ENCODE measurements at regions not wholly inside any gene's neighbourhood (a gene's known extent, or its start where the extent isn't known, plus 50 kb on each side); places are given as distances from the start of the nearest gene placed in this dataset.
"Not testable (repeated sequence)": the region's sequence is repeated elsewhere in the genome, so short reads cannot be mapped to it uniquely, and the experiment has no call there.

DNA sequence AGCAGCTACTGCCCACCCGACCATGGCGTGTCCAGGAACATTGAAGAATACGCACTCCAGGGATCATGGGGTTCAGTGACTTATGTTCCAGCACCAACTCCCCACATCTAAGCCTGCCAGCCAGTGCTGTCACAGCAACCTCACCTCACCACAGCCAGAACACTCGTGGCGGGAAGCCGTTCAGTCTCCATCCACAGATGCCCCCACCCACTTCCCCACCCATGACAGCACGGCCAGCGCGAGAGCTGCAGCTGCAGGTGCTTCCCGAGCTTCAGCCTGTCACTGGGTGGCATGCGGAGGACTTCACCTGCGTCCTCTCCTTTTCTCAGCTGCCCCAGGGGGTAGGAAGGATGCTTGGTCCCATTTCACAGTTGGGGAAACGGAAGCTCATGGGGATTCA, 50.3 kb downstream of the RBFOX3 start:
- no peak for DNase-seq
- Mint-ChIP-seq H3K27me3 (peaks cover 17% of the 10 kb centered on the region), H3K36me3 (no peaks in the 10 kb centered on the region), H3K27ac (no peak overlapping the region), H3K9me3 (peaks cover 1% of the 10 kb centered on the region), H3K4me3 (no peak overlapping the region), H3K4me1 (peaks cover 3% of the 10 kb centered on the region)
- CTCF ChIA-PET: no interaction called here

DNA sequence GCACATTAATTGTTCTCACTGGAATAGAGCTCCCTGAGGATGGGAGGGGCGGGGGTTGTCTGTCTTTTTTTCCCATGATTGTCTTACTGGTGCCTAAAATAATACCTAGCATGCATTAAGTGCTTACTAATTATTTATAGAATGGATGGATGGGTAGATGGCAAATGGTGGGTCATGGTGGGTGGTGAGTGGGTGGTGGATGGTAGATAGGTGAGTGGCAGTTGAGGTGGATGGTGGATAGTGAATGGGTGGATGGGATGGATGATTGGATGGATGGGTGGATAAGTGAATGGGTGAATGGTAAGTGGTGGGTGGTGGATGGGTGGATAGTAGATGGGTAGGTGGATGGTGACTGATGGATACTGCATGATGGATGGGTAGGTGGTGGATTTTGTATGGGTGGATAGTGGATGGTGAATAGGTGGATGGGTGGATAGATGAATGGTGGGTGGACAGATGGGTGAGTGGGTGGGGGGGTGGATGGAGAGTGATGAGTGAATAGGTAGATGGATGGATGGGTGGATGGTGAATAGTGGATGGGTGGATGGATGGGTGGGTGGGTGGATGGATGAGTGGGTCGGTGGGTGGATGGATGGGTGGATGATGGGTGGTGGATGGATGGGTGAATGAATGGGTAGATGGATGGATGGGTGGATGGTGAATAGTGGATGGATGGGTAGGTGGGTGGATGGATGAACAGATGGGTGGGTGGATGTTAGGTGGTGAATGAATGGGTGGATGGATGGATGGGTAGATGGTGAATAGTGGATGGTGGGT, 51.6 kb downstream of the RBFOX3 start:
- Mint-ChIP-seq H3K27me3 (peaks cover 14% of the 10 kb centered on the region), H3K4me3 (no peak overlapping the region), H3K27ac (no peak overlapping the region), H3K36me3 (no peaks in the 10 kb centered on the region), H3K9me3 (peaks cover 3% of the 10 kb centered on the region), H3K4me1 (peaks cover 3% of the 10 kb centered on the region)
- DNase-seq: no peak
- CTCF ChIA-PET: no interaction called here

DNA sequence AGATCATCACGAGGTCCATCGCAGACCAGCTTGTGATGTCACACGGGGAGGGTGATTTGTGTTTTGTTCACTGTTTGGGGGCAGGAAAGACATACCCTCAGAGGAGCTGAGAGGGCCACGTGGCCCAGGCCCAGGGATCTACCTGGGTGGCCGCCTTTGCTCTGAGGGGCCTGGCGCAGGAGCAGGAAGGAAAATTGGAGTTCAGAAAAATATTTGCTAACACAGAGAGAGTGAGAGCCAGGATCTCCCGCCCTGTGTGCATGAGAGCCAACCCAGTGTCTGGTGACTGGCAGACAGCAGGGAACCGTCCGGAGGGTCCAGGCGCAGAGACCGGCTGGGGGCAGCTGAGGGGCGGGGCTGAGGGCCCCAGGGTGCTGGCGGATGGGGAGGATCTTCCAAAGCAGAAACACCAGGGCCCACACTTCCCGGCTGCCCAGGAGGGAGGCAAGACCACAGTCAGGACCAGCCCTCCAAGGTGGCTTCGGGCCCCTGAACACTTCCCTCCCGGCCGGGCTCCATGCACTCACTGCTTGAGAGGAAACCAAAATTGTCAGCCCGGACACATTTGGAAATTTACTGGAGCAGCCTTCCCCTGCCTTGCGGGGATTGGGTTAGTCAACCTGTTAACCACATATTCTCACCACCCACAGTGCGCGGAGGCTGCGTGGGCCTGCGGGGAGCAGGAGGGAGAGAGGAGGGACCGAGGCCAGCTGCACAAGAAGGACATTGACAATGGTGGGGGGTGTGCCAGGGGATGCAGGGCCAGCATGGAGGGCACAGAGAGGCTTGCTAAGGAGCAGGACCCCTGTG, 52.6 kb downstream of the RBFOX3 start:
- H3K27ac Mint-ChIP-seq: no peak overlapping the region
- DNase-seq: no peak
- H3K4me3 Mint-ChIP-seq: no peak overlapping the region

DNA sequence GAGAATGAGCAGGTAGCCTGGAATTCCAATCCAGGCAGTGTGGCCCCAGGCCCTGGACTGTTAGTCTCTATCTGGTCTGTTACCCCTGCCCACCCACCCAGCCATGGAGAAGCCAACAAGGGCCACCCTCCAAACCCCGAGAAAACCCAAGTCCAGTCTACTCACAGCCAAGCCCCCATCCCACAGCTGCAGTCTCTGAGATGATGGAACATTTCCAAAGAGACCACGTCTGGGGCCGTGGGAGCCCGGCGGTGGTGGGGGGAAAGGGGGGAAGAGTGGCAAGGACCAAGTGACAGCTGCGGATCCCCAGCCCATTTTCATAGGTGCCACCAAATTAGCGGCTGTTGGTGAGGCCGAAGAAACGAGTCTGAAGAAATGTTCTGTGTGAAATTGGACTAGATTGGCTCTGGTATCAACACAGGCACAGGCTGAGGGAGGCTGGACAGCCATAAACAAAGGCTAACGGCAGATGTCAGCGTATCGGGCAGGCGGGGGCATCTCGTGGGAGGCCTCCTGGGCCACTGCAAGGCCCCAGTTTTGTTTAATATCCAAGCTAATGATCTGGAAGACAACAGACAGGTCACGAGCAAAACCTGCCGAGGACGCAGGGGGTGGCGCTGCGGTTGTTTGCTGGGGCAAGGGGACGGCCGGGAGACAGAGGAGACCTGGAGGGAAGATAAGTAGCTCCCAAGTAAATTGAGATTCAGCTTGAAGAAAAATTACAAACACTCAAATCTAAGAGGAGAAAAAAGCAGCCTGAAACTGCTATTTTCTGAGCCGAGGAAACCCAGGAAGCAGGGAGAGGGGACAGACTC, 53.4 kb downstream of the RBFOX3 start:
- no peak overlapping the region for H3K27ac Mint-ChIP-seq
- H3K36me3 Mint-ChIP-seq: no peaks in the 10 kb centered on the region
- H3K27me3 Mint-ChIP-seq: peaks cover 7% of the 10 kb centered on the region
- peaks cover 3% of the 10 kb centered on the region for H3K9me3 Mint-ChIP-seq
- no peak overlapping the region for H3K4me3 Mint-ChIP-seq
- peaks cover 3% of the 10 kb centered on the region for H3K4me1 Mint-ChIP-seq
- no peak for DNase-seq
- CTCF ChIA-PET: no interaction called here

More for the DNA sequence above, 52.6 kb downstream of the RBFOX3 start:
- H3K9me3 Mint-ChIP-seq: peaks cover 3% of the 10 kb centered on the region
- H3K4me1 Mint-ChIP-seq: peaks cover 3% of the 10 kb centered on the region
- CTCF ChIA-PET: no interaction called here
- no peaks in the 10 kb centered on the region for H3K36me3 Mint-ChIP-seq
- H3K27me3 Mint-ChIP-seq: peaks cover 11% of the 10 kb centered on the region

DNA sequence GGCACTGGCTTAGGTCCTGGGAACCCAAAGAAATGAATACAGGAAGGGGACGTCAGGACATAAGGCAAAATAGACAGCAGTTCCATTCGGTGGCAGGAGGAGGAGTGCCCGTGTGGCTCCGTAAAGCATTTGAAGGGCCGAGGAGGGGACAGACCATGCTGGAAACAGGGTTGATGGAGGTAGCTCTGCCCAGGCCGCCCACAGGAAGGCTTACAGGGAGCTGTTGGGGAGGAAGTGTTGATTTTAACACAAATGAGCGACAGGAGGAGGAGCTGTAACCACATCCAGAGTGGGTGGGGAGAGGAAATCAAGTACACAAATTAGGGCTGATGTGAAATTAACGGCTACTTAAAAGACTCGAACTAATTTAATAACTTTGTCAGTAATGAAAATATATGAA, 54.6 kb downstream of the RBFOX3 start:
- Mint-ChIP-seq H3K4me3 (no peak overlapping the region), H3K27me3 (peaks cover 1% of the 10 kb centered on the region), H3K4me1 (peaks cover 3% of the 10 kb centered on the region), H3K36me3 (no peaks in the 10 kb centered on the region), H3K27ac (no peak overlapping the region), H3K9me3 (peaks cover 3% of the 10 kb centered on the region)
- CTCF ChIA-PET: no interaction called here
- no peak for DNase-seq

DNA sequence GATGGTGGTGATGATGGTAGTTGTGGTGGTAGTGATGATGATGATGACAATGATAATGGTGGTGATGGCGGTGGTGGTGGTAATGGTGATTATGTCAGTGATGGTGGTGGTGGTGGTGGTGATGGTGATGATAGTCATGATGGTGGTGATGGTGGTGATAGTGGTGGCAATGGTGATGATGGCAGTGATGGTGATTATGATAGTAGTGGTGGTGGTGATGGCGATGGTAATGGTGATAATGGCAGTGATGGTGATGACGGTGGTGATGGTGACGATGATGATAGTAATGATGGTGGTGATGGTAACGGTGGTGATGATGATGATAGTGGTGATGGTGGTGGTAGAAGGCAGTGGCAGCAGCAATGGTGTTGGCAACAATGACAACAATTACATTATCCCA, 55.3 kb downstream of the RBFOX3 start:
- Mint-ChIP-seq H3K4me3 (no peak overlapping the region), H3K36me3 (no peaks in the 10 kb centered on the region), H3K4me1 (peaks cover 3% of the 10 kb centered on the region), H3K9me3 (peaks cover 3% of the 10 kb centered on the region), H3K27ac (no peak overlapping the region), H3K27me3 (no peaks in the 10 kb centered on the region)
- CTCF ChIA-PET: no interaction called here
- DNase-seq: no peak

DNA sequence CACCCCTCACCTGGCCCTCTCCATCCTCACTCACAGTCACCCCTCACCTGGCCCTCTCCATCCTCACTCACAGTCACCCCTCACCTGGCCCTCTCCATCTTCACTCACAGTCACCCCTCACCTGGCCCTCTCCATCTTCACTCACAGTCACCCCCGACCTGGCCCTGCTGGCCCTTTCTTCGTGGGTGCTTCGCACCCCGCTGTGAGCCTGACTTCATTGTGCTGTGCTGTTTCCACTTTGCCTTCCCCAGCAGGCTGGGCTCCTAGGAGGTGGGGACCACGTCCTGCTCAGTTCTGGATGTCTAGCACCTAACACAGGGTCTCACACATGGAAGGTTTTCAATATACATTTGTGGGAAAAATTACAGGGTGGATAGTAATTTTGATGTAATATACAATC, 56.5 kb downstream of the RBFOX3 start:
- H3K36me3 Mint-ChIP-seq, CTCF ChIA-PET, H3K9me3 Mint-ChIP-seq, H3K4me3 Mint-ChIP-seq, H3K4me1 Mint-ChIP-seq, DNase-seq, H3K27ac Mint-ChIP-seq, H3K27me3 Mint-ChIP-seq: not testable (repeated sequence)

DNA sequence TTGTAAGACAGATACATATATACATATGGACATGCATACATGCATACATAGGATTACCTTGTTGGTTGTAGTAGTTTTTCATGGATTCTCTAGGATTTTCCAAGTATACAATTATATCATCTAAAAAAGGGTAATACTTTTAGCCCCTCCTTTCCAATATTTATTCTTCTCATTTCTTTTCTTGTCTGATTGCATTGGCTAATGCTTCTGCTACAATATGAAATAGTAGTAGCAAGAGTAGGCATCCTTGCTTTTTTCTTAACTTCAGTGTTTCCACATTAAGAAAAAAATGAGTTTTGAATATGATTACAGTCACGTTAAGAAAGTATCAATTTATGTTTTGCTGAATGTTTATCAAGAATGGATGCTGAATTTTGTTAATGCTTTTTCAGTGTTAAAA, 58.0 kb downstream of the RBFOX3 start:
- CTCF ChIA-PET: no interaction called here

DNA sequence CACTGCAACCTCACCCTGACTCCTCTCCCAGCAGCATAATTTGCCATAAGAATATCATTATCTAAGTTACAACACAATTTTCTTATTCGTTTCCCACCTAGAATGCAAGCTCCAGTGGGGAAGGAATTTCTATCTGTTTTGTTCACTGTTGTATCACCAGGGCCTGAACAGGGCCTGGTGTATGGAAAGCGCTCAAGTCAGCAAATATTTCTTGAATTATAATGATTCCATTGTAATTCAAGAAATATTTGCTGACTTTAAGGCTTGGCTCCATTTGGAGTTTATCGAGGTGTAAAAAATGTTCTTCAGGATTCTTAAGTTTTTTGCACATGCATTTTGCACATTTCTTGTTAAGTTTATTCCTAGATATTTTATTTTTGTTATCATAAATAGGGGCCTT, 58.4 kb downstream of the RBFOX3 start:
- Mint-ChIP-seq H3K9me3 (peaks cover 3% of the 10 kb centered on the region), H3K27me3 (no peaks in the 10 kb centered on the region), H3K4me3 (no peak overlapping the region), H3K36me3 (no peaks in the 10 kb centered on the region), H3K27ac (no peak overlapping the region), H3K4me1 (peaks cover 3% of the 10 kb centered on the region)
- CTCF ChIA-PET: no interaction called here
- DNase-seq: no peak

More for the DNA sequence above, 58.0 kb downstream of the RBFOX3 start:
- Mint-ChIP-seq H3K4me1 (peaks cover 3% of the 10 kb centered on the region), H3K27me3 (no peaks in the 10 kb centered on the region), H3K4me3 (no peak overlapping the region), H3K9me3 (peaks cover 3% of the 10 kb centered on the region), H3K36me3 (no peaks in the 10 kb centered on the region), H3K27ac (no peak overlapping the region)
- no peak for DNase-seq

DNA sequence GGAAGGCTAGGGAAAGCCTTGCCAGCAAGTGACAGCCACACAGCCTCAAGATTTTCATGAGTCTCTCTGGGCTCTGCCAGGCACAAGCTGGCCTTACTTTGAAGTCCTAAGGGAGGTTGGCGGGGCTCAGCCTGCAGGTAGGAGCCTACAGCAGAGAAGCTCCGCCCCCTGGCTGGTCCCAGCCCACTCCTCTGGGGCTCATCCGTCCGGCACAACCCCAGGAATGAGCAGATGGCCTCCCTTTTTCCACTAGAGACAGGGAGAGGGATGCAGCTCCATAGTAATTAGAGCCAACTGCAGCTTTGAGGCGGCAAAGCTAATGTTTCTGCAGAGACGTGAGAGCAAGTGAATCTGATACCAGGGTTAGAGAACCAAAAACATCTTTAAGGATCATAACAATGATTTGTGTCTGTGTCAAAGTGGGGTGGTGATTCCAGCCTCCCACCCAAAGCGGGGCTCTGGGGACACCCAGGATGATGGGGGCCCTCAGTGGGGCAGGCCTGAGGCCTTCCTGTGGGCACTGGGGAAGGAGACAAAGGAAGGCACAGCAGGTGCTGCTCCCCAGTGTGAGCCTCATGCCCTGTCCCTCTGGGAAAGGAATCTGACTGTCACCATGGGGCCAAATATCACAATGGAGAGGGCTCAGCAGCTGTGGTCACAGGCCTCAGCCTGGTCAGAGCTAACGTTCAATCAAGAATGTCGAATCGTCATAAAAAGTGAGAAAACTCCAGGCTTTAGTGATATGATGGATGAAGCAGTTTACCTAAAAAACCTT, 61.5 kb downstream of the RBFOX3 start:
- Mint-ChIP-seq H3K4me3 (no peak overlapping the region), H3K27ac (no peak overlapping the region), H3K27me3 (peaks cover 8% of the 10 kb centered on the region), H3K9me3 (no peaks in the 10 kb centered on the region), H3K36me3 (no peaks in the 10 kb centered on the region), H3K4me1 (no peaks in the 10 kb centered on the region)
- CTCF ChIA-PET: interaction anchor here (0.6 kb wide), 1 partner anchor 117 kb away, joined by 3 read pairs; no protein-coding TSS in a partner anchor
- DNase-seq: no peak

DNA sequence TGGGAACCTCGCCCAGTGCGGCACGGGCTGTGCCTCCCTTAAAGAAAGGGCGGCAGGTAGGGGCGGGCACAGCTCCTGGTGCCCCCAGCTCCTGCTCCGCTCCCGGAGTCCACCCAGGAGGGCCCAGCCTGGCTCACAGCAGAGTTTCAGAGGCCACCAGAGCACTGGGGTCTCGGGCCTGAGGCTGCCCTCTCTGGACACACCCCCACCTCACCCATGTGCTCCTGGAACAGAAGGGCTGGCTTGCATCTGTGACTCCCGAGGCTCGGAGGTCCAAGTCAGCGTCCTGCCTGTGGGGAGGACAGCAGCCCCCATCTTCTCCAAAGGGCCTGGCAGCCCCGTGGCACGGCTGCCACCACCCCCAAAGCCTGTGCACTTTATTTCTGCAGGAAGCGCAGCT, 62.7 kb downstream of the RBFOX3 start:
- Mint-ChIP-seq H3K27me3 (peaks cover 13% of the 10 kb centered on the region), H3K36me3 (no peaks in the 10 kb centered on the region), H3K9me3 (no peaks in the 10 kb centered on the region), H3K4me1 (no peaks in the 10 kb centered on the region), H3K27ac (no peak overlapping the region), H3K4me3 (no peak overlapping the region)
- DNase-seq: no peak
- CTCF ChIA-PET: no interaction called here

DNA sequence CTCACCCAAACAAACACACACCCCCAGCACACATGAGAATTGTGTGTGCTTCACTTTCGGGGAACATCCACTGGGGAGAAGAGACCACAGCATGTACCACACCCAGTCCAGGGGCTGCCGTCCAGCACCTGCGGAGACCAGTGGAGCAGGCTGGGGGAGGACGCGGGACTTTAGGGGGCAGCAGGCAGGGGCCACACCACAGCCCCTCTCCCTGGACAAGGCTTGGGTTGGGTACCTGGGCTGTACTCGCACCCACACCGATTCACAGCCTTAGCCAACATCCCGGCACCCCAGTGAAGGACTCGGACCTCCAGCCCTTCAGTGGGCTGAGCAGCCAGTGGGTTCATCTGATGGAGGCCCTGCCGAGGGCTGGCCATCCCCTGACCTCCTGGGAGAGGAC, 63.3 kb downstream of the RBFOX3 start:
- CTCF ChIA-PET: no interaction called here

DNA sequence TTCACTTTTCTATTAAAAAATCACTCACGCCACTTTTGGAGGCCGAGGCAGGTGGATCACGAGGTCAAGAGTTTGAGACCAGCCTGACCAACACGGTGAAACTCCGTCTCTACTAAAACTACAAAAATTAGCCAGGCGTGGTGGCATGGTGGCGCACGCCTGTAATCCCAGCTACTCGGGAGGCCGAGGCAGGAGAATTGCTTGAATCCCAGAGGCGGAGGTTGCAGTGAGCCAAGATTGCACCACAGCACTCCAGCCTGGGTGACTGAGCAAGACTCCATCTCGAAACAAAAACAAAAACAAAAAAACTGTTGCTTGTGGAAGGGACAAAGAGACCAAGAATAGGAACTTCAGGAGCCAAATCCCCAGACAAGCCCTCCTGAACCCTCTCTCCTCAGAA, 63.7 kb downstream of the RBFOX3 start:
- CTCF ChIA-PET, H3K4me1 Mint-ChIP-seq, H3K9me3 Mint-ChIP-seq, H3K27ac Mint-ChIP-seq, DNase-seq, H3K36me3 Mint-ChIP-seq, H3K4me3 Mint-ChIP-seq: not testable (repeated sequence)
- H3K27me3 Mint-ChIP-seq: peaks cover 13% of the 10 kb centered on the region

More for the DNA sequence above, 63.3 kb downstream of the RBFOX3 start:
- Mint-ChIP-seq H3K27me3 (peaks cover 13% of the 10 kb centered on the region), H3K27ac (no peak overlapping the region), H3K4me3 (no peak overlapping the region), H3K4me1 (no peaks in the 10 kb centered on the region), H3K9me3 (no peaks in the 10 kb centered on the region), H3K36me3 (no peaks in the 10 kb centered on the region)
- no peak for DNase-seq

DNA sequence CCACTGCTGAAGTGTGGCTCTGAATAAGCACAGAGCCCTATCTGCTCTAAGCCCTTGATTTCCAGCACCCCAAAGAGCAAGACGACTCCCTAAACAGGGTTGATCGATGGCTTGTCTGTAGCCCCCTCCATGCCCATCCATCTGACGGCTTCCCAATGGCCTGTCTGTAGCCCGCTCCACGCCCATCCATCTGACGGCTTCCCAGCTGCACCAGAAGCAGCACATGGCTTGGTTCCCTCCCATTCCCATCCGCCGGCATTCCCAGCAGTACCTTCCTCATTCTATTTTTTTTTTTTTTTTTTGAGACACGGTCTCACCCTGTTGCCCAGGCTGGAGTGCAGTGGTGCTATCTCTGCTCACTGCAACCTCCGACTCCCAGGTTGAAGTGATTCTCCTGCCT, 64.5 kb downstream of the RBFOX3 start:
- CTCF ChIA-PET: no interaction called here
- H3K27me3 Mint-ChIP-seq: peaks cover 13% of the 10 kb centered on the region

More for the DNA sequence above, 64.5 kb downstream of the RBFOX3 start:
- Mint-ChIP-seq H3K4me1 (no peaks in the 10 kb centered on the region), H3K27ac (no peak overlapping the region), H3K36me3 (no peaks in the 10 kb centered on the region), H3K4me3 (no peak overlapping the region), H3K9me3 (no peaks in the 10 kb centered on the region)
- DNase-seq: no peak
